GM19372 (cell line): ENCODE measurements at regions not wholly inside any gene's neighbourhood (a gene's known extent, or its start where the extent isn't known, plus 50 kb on each side); places are given as distances from the start of the nearest gene placed in this dataset.
"Not testable (repeated sequence)": the region's sequence is repeated elsewhere in the genome, so short reads cannot be mapped to it uniquely, and the experiment has no call there.

Source experiments
- ATAC-seq: cut with Tn5 transposase; IDR thresholded peaks from one replicate; pipeline ENCODE4 v1.9.1; 2021; ENCODE audit warnings: mild to moderate bottlenecking, low read depth, moderate library complexity; ENCODE audit not compliant: unreplicated experiment

GRCh38 chr4:116573540-116573939 lies 511.8 kb downstream of the TRAM1L1 start:
- no peak for ATAC-seq

- ATAC-seq = no peak
These were observed 523.6 kb downstream of the TRAM1L1 start for GRCh38 chr4:116561768-116562167.

GRCh38 chr4:116551806-116552205 lies 533.6 kb downstream of the TRAM1L1 start:
- ATAC-seq = no peak

DNA sequence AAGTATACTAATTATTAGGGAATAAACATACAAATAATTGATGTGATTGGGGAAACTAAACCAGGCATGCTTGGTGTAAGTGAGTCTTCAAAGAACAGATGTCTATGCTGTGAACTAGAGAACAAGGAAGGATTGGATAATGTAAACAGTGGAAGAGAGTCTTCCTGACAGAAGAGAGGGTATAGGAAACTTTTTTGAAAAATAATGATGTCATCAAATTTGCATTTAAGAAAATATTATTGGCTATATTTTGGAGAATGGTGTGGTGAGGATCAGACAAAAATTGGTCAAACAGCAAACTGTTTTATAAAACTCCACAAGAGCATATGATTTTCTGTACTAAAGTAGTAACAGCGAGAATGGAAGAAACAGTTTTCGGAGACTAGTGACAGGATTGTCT lies 537.7 kb downstream of the TRAM1L1 start:
- no peak for ATAC-seq

DNA sequence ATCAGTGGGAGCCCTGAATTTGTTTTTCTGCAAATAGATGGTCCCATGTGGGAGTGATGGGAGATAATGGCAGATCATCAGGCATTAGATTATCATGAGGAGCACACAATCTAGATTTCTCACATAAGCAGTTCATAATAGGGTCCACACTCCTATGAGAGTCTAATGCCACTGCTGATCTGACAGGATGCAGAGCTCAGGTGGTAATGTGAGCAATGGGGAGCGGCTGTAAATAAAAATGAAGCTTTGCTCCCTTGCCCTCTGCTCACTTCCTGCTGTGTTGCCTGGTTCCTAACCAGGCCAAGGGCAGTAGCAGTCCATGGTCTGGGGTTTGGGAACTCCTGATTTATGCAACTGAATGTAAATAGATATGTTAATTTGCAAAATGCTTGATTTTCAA lies 538.6 kb downstream of the TRAM1L1 start:
- ATAC-seq = no peak

- ATAC-seq = no peak
These were observed 540.4 kb downstream of the TRAM1L1 start for GRCh38 chr4:116544946-116545345.

DNA sequence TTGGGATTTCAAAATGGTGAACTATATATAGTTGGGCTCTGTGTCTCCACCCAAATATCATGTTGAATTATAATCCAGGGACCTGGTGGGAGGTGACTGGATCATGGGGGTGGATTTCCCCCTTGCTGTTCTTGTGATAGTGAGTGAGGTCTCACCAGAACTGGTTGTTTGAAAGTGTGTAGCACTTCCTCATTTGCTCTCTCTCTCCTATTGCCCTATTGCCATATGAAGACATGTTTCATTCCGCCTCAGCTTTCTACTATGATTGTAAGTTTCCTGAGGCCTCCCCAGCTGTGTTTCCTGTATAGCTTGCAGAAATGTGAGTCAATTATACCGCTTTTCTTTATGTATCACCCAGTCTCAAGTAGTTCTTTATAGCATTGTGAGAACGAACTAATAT lies 545.6 kb downstream of the TRAM1L1 start:
- ATAC-seq = no peak

- ATAC-seq = no peak
These were observed 547.5 kb downstream of the TRAM1L1 start for GRCh38 chr4:116537828-116538227.

DNA sequence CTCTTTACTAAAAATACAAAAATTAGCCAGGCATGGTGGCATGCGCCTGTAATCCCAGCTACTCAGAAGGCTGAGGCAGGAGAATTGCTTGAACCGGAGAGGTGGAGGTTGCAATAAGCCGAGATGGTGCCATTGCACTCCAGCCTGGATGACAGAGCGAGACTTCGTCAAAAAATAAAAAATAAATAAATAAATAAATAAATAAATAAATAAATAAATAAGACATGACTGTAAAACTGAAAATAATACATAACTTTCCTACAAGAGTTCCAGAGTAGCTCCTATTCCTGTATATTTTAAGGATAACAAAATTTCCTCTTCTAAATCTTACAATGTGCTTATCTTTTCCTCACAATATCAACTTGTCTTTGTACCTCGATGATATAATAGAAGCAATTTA lies 549.4 kb downstream of the TRAM1L1 start:
- not testable (repeated sequence) for ATAC-seq

GRCh38 chr4:116531870-116532269 lies 553.5 kb downstream of the TRAM1L1 start:
- no peak for ATAC-seq

DNA sequence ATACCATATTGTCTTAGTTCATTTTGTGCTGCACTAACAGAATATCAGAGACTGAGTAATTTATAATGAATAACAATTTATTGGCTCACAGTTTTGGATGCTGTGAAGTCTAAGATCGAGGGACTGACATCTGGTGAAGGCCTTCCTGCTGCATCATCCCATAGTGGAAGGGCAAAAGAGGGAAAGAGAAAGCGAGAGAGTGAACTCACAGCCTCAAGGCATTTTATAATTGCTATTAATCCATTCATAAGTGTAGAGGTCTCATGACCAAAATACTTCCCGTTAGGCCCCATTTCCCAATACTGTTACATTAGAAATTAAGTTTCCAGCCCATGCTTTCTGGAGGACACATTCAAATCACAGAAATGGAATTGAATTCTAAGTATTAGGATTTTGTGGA lies 554.4 kb downstream of the TRAM1L1 start:
- ATAC-seq = no peak

DNA sequence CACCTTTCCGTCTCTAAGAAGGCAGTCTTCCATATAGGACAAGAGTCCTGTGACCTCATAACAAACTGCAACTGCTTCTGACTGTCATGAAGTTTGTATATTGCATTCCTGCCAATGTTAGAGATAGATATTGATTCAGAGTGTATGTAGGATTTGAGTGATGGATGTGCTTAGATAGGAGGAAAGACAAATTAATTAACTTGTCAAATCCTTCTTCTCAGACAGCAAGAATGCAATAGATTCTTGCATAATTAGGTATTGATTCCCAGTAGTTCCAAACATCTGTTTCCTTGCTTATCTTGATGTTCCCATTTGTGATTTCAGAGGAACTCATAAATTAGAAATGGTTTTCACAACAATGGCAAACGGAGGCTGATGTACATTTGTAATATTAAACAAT lies 555.3 kb downstream of the TRAM1L1 start:
- ATAC-seq = no peak

GRCh38 chr4:116529129-116529528 lies 556.2 kb downstream of the TRAM1L1 start:
- ATAC-seq = no peak

GRCh38 chr4:116522922-116523321 lies 562.5 kb downstream of the TRAM1L1 start:
- no peak for ATAC-seq

DNA sequence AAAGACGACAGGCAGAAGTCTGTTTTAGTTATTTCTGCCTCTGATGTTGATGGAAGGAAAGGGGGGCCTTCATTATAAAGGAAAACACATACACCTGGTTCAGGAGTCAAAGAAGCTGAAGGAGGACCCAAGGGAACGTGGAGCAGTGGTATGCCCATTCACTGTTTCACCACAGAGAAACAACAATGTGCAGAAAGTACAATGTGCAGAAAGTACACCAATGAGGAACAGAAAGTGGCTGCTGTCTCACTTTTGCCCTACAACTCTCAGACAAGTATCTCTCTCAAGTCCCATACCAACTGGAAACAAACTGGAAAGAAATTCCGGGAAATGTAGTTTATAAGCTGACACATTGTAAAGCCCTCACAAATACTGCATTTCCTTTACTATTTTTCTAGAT lies 564.5 kb downstream of the TRAM1L1 start:
- no peak for ATAC-seq

DNA sequence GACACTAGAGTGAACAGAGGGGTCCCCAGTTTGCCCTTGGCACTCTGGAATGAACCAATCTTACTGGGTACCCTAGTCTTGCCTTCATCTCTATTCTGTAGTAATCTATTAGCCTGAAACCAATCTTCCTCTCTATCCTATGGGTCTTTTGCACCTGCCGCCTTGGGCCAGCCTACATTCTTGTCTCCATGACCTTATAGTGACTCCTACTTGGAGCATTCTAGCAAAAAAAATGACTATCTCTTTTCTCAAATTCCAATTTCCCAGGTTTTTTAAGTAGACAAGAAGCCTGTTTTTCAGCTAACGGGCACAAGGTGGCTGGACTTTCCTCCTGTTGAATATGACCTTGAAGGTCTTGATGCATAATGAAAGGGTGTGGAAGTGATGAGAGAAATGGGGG lies 568.7 kb downstream of the TRAM1L1 start:
- ATAC-seq = no peak

DNA sequence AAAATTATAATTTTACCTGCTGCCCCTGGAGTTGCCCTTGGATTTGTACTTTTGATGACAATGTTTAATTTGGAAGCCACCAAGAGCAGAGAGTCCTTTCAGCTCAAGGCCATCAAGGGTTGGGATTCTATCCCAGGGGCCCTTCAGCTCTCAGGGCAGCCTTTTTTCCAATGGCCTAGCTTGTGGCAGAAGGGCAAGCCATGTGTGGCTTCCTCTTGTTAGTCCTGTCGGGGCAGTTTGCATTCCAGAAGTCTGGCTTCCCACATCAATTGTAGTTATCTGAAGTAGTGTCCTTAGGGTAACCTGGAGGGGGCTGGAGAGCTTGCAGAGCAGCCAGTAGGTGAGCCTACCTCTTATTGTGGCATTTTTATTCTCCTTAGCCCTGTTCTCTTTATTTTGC lies 569.4 kb downstream of the TRAM1L1 start:
- ATAC-seq = no peak

DNA sequence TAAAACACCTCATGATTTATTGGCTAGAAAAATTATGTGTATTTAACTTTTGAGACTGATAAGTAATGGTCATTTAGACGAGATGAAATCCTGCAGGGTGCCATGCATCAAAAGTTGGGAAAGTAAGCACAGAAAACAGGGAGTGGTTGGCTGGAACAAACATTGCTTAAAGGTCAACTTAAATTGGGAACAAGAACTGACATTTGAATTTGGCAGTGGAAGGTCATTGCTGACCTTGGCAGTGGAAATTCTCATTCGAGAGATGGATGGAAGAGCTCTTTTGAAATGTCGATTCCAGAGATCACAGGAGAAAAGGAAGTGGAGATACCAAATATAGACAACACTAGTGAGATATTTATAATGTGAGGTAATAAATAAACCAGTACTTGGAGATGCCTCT lies 572.8 kb downstream of the TRAM1L1 start:
- ATAC-seq = no peak

GRCh38 chr4:116501954-116502353 lies 583.4 kb downstream of the TRAM1L1 start:
- no peak for ATAC-seq

- no peak for ATAC-seq
These were observed 585.2 kb downstream of the TRAM1L1 start for GRCh38 chr4:116500225-116500624.

GRCh38 chr4:116489739-116490138 lies 595.6 kb downstream of the TRAM1L1 start:
- ATAC-seq = no peak

DNA sequence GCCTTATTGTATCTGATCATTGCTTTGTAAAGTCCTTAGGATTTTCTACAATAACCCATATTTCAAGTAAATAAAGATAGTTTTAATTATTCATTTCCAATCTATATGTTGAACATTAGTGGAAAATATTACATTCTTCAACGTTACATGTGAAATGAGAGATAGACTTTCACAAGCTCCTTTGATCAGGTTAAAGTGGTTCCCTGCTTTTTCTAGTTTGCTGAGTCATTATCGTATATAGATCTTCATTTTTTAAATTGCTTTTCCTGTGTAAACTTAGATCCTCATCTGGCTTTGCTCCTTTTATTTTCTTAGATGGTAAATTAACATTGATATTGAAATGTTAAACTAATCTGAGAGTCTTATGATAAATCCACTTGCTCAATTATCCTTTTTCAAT lies 599.0 kb downstream of the TRAM1L1 start:
- ATAC-seq = no peak

DNA sequence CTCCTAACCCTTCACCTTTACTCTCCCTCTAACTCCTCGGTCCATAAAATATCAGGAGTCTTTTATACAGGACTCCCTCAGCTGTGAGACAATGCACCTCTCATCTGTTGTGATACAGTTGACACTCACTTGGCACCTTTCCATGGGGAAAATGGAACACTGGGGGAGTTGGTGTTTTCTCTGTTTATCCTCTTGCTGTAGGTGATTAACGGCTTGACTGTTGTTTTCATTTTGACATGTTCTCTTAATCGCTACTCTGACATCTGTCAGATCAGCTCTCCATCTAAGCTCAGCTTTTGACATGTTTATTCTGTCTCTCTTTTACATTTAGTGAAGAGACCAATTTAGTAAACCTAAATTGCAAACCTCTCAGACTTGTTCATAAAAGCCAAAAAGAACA lies 604.8 kb downstream of the TRAM1L1 start:
- ATAC-seq = no peak
